OCI-LY1 (cell line): ENCODE measurements at regions not wholly inside any gene's neighbourhood (a gene's known extent, or its start where the extent isn't known, plus 50 kb on each side); places are given as distances from the start of the nearest gene placed in this dataset.

ENCODE experiments used
- H2AFZ ChIP-seq: fragments of 200-600 bp; sonication (generic), shearing (Covaris generic); 2 replicates; pipeline ENCODE4 v1.6.0; 2014; ENCODE audit warnings: antibody characterized with exemption, mild to moderate bottlenecking, low read length
- H3F3A ChIP-seq: fragments of 200-600 bp; sonication (generic), shearing (Covaris generic); 2 replicates; pipeline ENCODE4 v1.6.0; 2014; ENCODE audit warnings: mild to moderate bottlenecking, antibody characterized with exemption, low read length, moderate library complexity; ENCODE audit not compliant: insufficient read depth
- H3K27ac ChIP-seq: fragments of 200-600 bp; sonication (generic); 2 replicates; pipeline ENCODE4 v1.5.1; 2014; ENCODE audit warnings: low read length, mixed run types, mild to moderate bottlenecking, low read depth; ENCODE audit not compliant: poor library complexity, severe bottlenecking
- H3K27me3 ChIP-seq: fragments of 200-600 bp; sonication (generic); 2 replicates; pipeline ENCODE4 v1.6.0; 2014; ENCODE audit warnings: antibody characterized with exemption, mild to moderate bottlenecking, low read length, moderate library complexity; ENCODE audit not compliant: insufficient read depth
- H3K36me3 ChIP-seq: fragments of 200-600 bp; sonication (generic); 2 replicates; pipeline ENCODE4 v1.6.1; 2014; ENCODE audit warnings: mild to moderate bottlenecking, antibody characterized with exemption, low read length, moderate library complexity, mixed read lengths; ENCODE audit not compliant: insufficient read depth
- H3K4me1 ChIP-seq: fragments of 200-600 bp; sonication (generic); 2 replicates; pipeline ENCODE4 v1.5.1; 2014; ENCODE audit warnings: mild to moderate bottlenecking, low read length, moderate library complexity; ENCODE audit not compliant: insufficient read depth, severe bottlenecking
- H3K4me2 ChIP-seq: fragments of 200-600 bp; sonication (generic), shearing (Covaris generic); 2 replicates; pipeline ENCODE4 v1.6.1; 2014; ENCODE audit warnings: low read length
- H3K4me3 ChIP-seq: fragments of 200-600 bp; sonication (generic); 2 replicates; pipeline ENCODE4 v1.5.1; 2014; ENCODE audit warnings: low read length, low read depth, mild to moderate bottlenecking, mixed read lengths; ENCODE audit not compliant: poor library complexity, severe bottlenecking
- H3K79me2 ChIP-seq: fragments of 200-600 bp; shearing (Covaris generic); 2 replicates; pipeline ENCODE4 v1.6.1; 2016; ENCODE audit warnings: mixed run types, low read length, mixed read lengths; ENCODE audit not compliant: insufficient read depth
- H3K9ac ChIP-seq: fragments of 200-600 bp; sonication (generic), shearing (Covaris generic); 2 replicates; pipeline ENCODE4 v1.6.1; 2014; ENCODE audit warnings: mild to moderate bottlenecking, low read length, mixed read lengths
- H3K9me2 ChIP-seq: fragments of 200-600 bp; sonication (generic), shearing (Covaris generic); 2 replicates; pipeline ENCODE4 v1.6.1; 2014; ENCODE audit warnings: low read depth, mild to moderate bottlenecking, low read length, mixed read lengths
- H3K9me3 ChIP-seq: fragments of 200-600 bp; shearing (Covaris generic); 2 replicates; pipeline ENCODE4 v1.6.1; 2014; ENCODE audit warnings: low read length, mixed read lengths
- H4K20me1 ChIP-seq: fragments of 200-600 bp; sonication (generic), shearing (Covaris generic); 2 replicates; pipeline ENCODE4 v1.6.0; 2016; ENCODE audit warnings: mild to moderate bottlenecking, low read length; ENCODE audit not compliant: insufficient read depth
- CTCF ChIP-seq: fragments of 200-600 bp; sonication (generic), shearing (Covaris generic); IDR thresholded peaks from 2 replicates; pipeline ENCODE4 v1.5.1; 2017; ENCODE audit warnings: mild to moderate bottlenecking, antibody characterized with exemption, low read length, moderate library complexity, mixed read lengths
- EZH2 ChIP-seq: fragments of 200-600 bp; sonication (generic), shearing (Covaris generic); IDR thresholded peaks from 2 replicates; pipeline ENCODE4 v1.8.0; 2017; ENCODE audit warnings: borderline replicate concordance, mixed run types, mild to moderate bottlenecking, antibody characterized with exemption, low read length, moderate library complexity, mixed read lengths

- H3K4me1 ChIP-seq: peaks cover 34% of the 10 kb centered on the region
- no peak for TF ChIP-seq CTCF
- TF ChIP-seq EZH2: no peak
- peak overlapping the region; percentile 6; the same call in 1 of the 2 replicates for H3K9ac ChIP-seq
- H2AFZ ChIP-seq: no peak overlapping the region
- peak overlapping the region; percentile 6; the same call in 1 of the 2 replicates for H3K4me2 ChIP-seq
- no peaks in the 10 kb centered on the region for H3K27me3 ChIP-seq
- H3K4me3 ChIP-seq: no peak overlapping the region
- H3K27ac ChIP-seq: peak overlapping the region; percentile 72
- no peaks in the 10 kb centered on the region for H3F3A ChIP-seq
- no peaks in the 10 kb centered on the region for H3K9me2 ChIP-seq
- H3K79me2 ChIP-seq: no peaks in the 10 kb centered on the region
- H3K36me3 ChIP-seq: peaks cover 7% of the 10 kb centered on the region
- H4K20me1 ChIP-seq: no peaks in the 10 kb centered on the region
- no peaks in the 10 kb centered on the region for H3K9me3 ChIP-seq
Measured at GRCh38 chr2:11944311-11944710, 197.9 kb downstream of the LPIN1 start.

GRCh38 chr2:11945139-11946126 lies 199.0 kb downstream of the LPIN1 start:
- TF ChIP-seq EZH2 (no peak), CTCF (no peak)
- Histone ChIP-seq H3K9ac (no peak overlapping the region), H3K4me3 (no peak overlapping the region), H3K36me3 (peaks cover 7% of the 10 kb centered on the region), H3K9me3 (no peaks in the 10 kb centered on the region), H2AFZ (no peak overlapping the region), H3K79me2 (no peaks in the 10 kb centered on the region), H3K4me2 (no peak overlapping the region), H3K27ac (peak overlapping the region; percentile 72), H3K27me3 (no peaks in the 10 kb centered on the region), H3K4me1 (peaks cover 45% of the 10 kb centered on the region), H3K9me2 (no peaks in the 10 kb centered on the region), H4K20me1 (no peaks in the 10 kb centered on the region), H3F3A (no peaks in the 10 kb centered on the region)

GRCh38 chr2:11947956-11948355 lies 201.5 kb downstream of the LPIN1 start:
- H3K9me3 ChIP-seq: no peaks in the 10 kb centered on the region
- H3K4me1 ChIP-seq: peaks cover 59% of the 10 kb centered on the region
- H3K9me2 ChIP-seq: no peaks in the 10 kb centered on the region
- no peak overlapping the region for H3K9ac ChIP-seq
- no peaks in the 10 kb centered on the region for H3F3A ChIP-seq
- H2AFZ ChIP-seq: no peak overlapping the region
- no peak for TF ChIP-seq EZH2
- TF ChIP-seq CTCF: no peak
- no peak overlapping the region for H3K4me3 ChIP-seq
- no peaks in the 10 kb centered on the region for H3K79me2 ChIP-seq
- no peaks in the 10 kb centered on the region for H3K27me3 ChIP-seq
- H3K27ac ChIP-seq: no peak overlapping the region
- H3K36me3 ChIP-seq: peaks cover 9% of the 10 kb centered on the region
- H3K4me2 ChIP-seq: no peak overlapping the region
- no peaks in the 10 kb centered on the region for H4K20me1 ChIP-seq
